DND-41 (cell line): ENCODE measurements at regions not wholly inside any gene's neighbourhood (a gene's known extent, or its start where the extent isn't known, plus 50 kb on each side); places are given as distances from the start of the nearest gene placed in this dataset.

Experiments used
- ATAC-seq: fragments of 200-7000 bp; cut with Tn5 transposase; 3 replicates; pipeline ENCODE4 v1.9.1; 2021; ENCODE audit warnings: low read depth; ENCODE audit not compliant: insufficient read depth
- DNase-seq: peaks from one replicate; pipeline ENCODE4 v3.0.0-alpha.2; 2020
- H2AFZ ChIP-seq: 2 replicates; pipeline ENCODE4 v1.6.0; 2012; ENCODE audit warnings: low read depth, low read length
- H3K27ac ChIP-seq: 2 replicates; pipeline ENCODE4 v1.5.1; 2012; ENCODE audit warnings: low read length, inconsistent platforms
- H3K27me3 ChIP-seq: fragments of 200-600 bp; sonication (generic); 2 replicates; pipeline ENCODE4 v1.6.0; 2012; ENCODE audit warnings: low read length, mild to moderate bottlenecking, inconsistent platforms; ENCODE audit not compliant: insufficient read depth, poor library complexity
- H3K36me3 ChIP-seq: 2 replicates; pipeline ENCODE4 v1.5.1; 2012; ENCODE audit warnings: low read length, inconsistent platforms; ENCODE audit not compliant: insufficient read depth
- H3K4me1 ChIP-seq: 2 replicates; pipeline ENCODE4 v1.5.1; 2012; ENCODE audit warnings: mild to moderate bottlenecking, low read length; ENCODE audit not compliant: insufficient read depth
- H3K4me2 ChIP-seq: 2 replicates; pipeline ENCODE4 v1.6.0; 2012; ENCODE audit warnings: mild to moderate bottlenecking, moderate library complexity, low read length, inconsistent platforms; ENCODE audit not compliant: insufficient read depth
- H3K4me3 ChIP-seq, 2 experiments: fragments of 200-600 bp in 1 of 2; shearing (Covaris generic) in 1 of 2; 2 replicates each; pipeline ENCODE4 v1.5.1; 2012 to 2016; ENCODE audit warnings: inconsistent platforms in 2 of 2, low read length in 2 of 2, mild to moderate bottlenecking in 2 of 2, low read depth in 1 of 2, moderate library complexity in 1 of 2
- H3K79me2 ChIP-seq: 2 replicates; pipeline ENCODE4 v1.6.0; 2012; ENCODE audit warnings: low read length, inconsistent platforms; ENCODE audit not compliant: insufficient read depth
- H3K9ac ChIP-seq: 2 replicates; pipeline ENCODE4 v1.6.0; 2012; ENCODE audit warnings: low read depth, mild to moderate bottlenecking, inconsistent platforms, low read length, moderate library complexity
- H3K9me3 ChIP-seq: 2 replicates; pipeline ENCODE4 v1.5.1; 2012; ENCODE audit warnings: low read length, moderate library complexity, mild to moderate bottlenecking, inconsistent platforms; ENCODE audit not compliant: insufficient read depth, severe bottlenecking
- H4K20me1 ChIP-seq: 2 replicates; pipeline ENCODE4 v1.6.0; 2012; ENCODE audit warnings: low read length; ENCODE audit not compliant: insufficient read depth
- CTCF ChIP-seq: IDR thresholded peaks from 2 replicates; pipeline ENCODE4 v1.5.1; 2012; ENCODE audit warnings: borderline replicate concordance, low read length, moderate library complexity, mild to moderate bottlenecking; ENCODE audit not compliant: poor library complexity, severe bottlenecking; ENCODE audit errors: extremely low read depth
- EZH2 ChIP-seq: IDR thresholded peaks from 3 replicates; pipeline ENCODE4 v1.6.1; 2012; ENCODE audit warnings: borderline replicate concordance, low read depth, mild to moderate bottlenecking, moderate library complexity, low read length, inconsistent platforms; ENCODE audit not compliant: severe bottlenecking

GRCh38 chr19:28509079-28509895 is 703.7 kb downstream of the UQCRFS1 start:
- TF ChIP-seq CTCF, result no peak
- TF ChIP-seq EZH2, result no peak
- DNase-seq (no peak), ATAC-seq (no peak)
- Histone ChIP-seq H3K36me3 (no peaks in the 10 kb centered on the region), H3K9me3 (no peaks in the 10 kb centered on the region), H3K4me1 (peaks cover 6% of the 10 kb centered on the region), H3K4me2 (no peak overlapping the region), H4K20me1 (no peaks in the 10 kb centered on the region), H3K79me2 (no peaks in the 10 kb centered on the region), H3K4me3 (no peak overlapping the region), H3K27me3 (no peaks in the 10 kb centered on the region), H3K9ac (no peak overlapping the region), H2AFZ (no peak overlapping the region), H3K27ac (no peak overlapping the region)

- DNase-seq (no peak), ATAC-seq (no peak)
- no peak overlapping the region for H3K4me3 ChIP-seq
- H3K9ac ChIP-seq, result no peak overlapping the region
- peaks cover 4% of the 10 kb centered on the region for H3K4me1 ChIP-seq
- H4K20me1 ChIP-seq, result no peaks in the 10 kb centered on the region
- H2AFZ ChIP-seq, result no peak overlapping the region
- no peak overlapping the region for H3K4me2 ChIP-seq
- no peak for TF ChIP-seq CTCF
- H3K9me3 ChIP-seq, result no peaks in the 10 kb centered on the region
- H3K27ac ChIP-seq, result no peak overlapping the region
- no peaks in the 10 kb centered on the region for H3K79me2 ChIP-seq
- no peaks in the 10 kb centered on the region for H3K27me3 ChIP-seq
- H3K36me3 ChIP-seq, result no peaks in the 10 kb centered on the region
Observed at GRCh38 chr19:28508666-28509065, 704.3 kb downstream of the UQCRFS1 start.

GRCh38 chr19:28505933-28506332 is 707.0 kb downstream of the UQCRFS1 start:
- H3K27me3 ChIP-seq, result no peaks in the 10 kb centered on the region
- H3K9me3 ChIP-seq, result no peaks in the 10 kb centered on the region
- ATAC-seq (no peak), DNase-seq (no peak)
- H3K79me2 ChIP-seq, result no peaks in the 10 kb centered on the region
- peaks cover 29% of the 10 kb centered on the region for H3K4me1 ChIP-seq
- H3K4me2 ChIP-seq, result no peak overlapping the region
- TF ChIP-seq CTCF, result no peak
- TF ChIP-seq EZH2, result no peak
- H3K9ac ChIP-seq, result no peak overlapping the region
- no peak overlapping the region for H3K4me3 ChIP-seq
- no peak overlapping the region for H3K27ac ChIP-seq
- no peak overlapping the region for H2AFZ ChIP-seq
- H3K36me3 ChIP-seq, result no peaks in the 10 kb centered on the region
- H4K20me1 ChIP-seq, result no peaks in the 10 kb centered on the region

GRCh38 chr19:28505134-28505533 is 707.8 kb downstream of the UQCRFS1 start:
- Histone ChIP-seq H3K79me2 (no peaks in the 10 kb centered on the region), H3K36me3 (no peaks in the 10 kb centered on the region), H3K4me2 (no peak overlapping the region), H3K9me3 (no peaks in the 10 kb centered on the region), H4K20me1 (no peaks in the 10 kb centered on the region), H3K9ac (no peak overlapping the region), H3K27ac (no peak overlapping the region), H3K4me3 (no peak overlapping the region), H3K4me1 (peaks cover 37% of the 10 kb centered on the region), H3K27me3 (no peaks in the 10 kb centered on the region), H2AFZ (no peak overlapping the region)
- no peak for TF ChIP-seq CTCF
- TF ChIP-seq EZH2, result no peak
- ATAC-seq (no peak), DNase-seq (no peak)
